ENCODE measurements at regions not wholly inside any gene's neighbourhood (a gene's known extent, or its start where the extent isn't known, plus 50 kb on each side); places are given as distances from the start of the nearest gene placed in this dataset.

DNA sequence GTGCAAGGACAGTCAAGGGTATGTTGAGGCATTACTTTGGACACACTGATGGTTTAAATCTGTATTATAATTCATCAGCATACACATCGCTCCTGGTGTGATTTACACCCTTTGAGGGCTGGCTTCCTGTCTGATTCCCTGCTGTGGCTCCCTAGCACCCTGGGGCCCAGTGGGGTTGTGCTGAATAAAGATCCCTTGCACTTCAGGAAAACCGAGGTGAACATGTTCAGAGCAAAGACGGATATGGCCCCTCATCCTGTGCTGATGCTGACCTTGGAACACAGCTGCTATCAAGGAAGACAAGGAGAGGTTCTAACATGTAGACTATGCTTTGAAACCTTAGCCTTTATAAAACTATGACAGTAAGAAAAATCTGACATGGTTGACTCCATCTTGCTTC lies 84.6 kb upstream of the UNC5B start:
- DNase-seq = no peak

DNA sequence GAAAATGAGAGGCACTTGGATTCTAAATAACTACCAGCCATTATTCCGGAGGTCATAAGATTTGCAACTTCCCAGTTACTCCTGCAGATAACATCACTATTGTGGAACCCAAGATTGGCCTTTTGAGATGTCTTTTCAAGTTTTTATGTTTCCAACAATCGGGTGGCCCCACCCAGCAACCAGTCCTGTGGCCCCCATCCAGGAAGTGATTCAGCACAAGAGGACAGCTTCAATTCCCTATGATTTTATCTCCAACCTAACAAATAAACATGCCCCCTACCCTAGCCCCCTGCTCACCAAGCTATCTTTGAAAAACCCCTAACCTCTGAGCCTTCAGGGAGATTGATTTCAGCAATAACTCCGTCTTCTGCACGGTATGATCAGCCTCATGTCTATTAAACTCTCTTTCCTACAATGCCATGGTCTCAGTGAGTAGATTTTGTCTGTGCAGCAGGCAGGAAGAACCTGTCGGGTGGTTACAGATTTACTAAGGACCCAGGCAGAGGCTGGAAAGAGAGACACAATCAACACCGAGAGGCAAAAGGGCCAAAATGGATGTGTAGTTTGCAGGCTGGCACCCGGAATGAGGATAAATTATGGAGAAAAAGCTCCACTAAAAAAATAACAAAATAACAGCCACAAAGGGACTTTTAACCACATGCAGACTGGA lies 83.9 kb upstream of the UNC5B start:
- DNase-seq = no peak

DNA sequence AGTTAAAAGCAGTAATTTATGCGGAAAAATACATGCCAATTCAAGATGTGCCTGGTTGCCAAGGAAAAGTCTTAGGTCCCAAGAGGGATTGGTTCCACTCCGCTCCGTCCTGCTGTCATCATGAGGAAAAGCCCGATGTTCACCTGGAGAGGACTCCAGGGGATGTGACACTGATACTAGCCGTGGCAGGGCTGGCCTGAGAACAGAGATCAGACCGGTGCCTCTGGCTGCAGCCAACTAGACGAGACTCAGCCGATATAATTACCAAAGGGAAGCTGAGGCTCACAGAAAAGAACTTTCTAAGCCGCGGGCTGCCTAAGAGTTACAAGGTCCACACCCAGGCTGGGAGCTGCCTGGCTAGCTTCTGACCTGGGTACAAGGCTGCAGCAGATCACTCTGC lies 81.3 kb upstream of the UNC5B start:
- no peak for DNase-seq

DNA sequence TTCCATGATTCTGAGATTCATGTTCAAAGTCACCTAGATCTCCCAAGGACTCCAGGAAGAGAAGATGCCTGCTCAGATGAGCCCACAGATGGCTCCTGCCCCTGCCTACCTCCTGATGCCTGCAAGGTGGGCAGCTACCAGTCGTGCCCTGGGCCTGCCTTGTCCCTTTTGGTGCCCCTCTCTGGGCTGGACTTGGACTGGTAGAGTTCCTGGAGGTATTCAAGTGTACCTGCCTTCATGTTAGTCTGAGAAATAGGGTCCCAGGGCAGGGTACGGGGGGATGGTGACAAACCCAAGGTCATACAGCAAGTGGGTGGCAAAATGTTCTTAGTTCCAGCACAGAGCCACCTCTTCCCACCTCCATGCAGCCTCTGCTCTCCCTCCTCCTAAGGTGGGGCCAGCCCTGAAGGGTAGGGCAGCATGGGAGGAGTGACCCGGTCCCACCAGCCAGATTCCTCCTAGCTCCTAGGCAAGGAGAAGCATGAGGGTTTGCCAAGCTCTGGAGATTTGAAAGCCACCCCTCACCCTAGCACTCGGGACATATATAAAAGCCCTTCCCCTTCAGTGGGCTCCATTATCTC lies 80.8 kb upstream of the UNC5B start:
- no peak for DNase-seq

DNA sequence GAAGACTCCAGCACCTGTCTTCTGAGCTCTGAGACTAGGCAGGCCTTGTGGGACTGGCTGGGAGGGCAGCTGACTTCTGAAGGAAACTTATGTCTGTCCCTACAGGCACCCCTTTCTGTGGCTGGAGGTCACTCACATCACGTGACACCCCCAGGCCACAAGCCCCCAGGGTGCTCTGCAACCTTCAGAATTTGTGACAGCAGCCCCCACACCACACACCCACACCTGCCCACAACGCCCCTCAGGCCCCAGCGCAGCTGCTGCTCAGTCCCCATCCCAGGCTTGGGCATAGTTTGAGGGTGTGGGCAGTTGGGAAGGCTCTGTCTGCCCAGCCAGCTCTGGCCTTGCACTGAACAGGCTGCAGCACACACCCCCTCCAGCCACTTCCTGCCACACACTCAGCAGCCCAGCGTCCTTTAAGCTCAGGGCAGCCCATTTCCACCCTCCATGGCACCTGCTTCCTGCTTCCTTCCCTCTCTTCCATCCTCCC lies 80.0 kb upstream of the UNC5B start:
- DNase-seq = no peak

DNA sequence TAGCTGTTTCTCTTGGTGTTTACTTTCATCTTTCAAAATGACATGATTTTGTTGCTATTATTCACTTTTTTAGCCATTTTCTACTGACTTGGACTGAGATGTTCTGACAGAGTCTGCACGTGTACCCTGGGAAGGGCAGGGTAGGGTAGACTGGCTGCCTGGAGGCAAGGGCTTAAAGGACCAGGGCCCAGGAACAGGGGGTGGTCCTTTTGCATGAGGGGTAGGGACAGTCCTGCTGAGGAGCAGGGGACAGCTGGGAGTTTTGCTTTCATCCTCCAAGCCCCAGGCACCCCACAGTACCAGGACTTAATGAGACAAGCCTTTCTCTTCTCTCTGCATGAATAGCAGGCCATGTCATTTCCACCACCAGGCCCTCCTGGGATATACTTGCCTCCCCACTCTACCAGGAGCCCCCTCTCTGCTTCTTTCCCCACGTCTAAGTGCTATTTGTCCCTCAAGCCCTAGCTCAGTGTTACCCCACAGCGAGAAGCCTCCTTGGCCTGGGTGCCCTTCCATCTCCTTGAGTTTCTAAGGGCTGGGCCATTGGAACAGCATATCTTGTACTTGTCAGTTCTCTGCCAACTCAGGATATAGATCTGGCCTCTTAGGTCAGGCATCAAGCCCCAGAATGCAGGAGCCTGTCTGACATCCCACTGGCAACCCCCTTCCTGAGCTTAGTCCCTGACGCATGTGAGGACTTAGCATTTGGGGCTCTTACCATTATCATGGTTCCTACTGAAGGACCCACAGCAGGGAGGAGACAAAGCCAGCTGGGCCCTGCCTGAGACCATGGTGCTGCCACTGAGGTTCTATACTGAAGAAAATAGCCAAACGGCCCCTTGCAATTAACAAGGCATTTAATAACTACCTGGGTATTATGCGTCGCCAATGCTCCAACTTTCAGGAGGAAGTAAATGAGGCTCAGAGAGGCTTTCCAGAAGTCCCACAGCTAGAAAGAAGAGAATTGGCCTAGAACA lies 78.4 kb upstream of the UNC5B start:
- no peak for DNase-seq

DNA sequence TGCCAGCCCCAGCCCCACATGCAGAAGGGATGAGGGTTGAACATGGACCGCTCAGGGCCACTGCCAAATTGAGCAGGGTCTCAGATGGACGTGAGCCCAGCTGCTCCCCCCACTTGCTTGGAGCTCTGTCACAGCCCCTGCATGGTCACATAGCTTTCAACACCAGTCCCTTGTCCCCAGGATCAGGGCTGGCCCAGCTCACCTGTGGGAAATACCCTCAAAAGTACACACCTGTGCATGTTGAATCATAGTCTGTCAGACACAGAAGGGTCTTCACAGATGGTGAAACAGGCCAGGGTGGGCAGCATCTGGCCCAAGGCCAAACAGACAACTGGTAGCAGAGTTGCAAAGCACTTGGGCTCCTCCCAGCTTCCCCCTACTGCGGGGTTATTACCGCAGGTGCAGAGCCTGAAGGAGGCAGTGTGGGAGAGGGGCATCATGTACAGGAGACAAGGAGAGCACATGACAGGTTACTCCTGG lies 77.6 kb upstream of the UNC5B start:
- no peak for DNase-seq

DNA sequence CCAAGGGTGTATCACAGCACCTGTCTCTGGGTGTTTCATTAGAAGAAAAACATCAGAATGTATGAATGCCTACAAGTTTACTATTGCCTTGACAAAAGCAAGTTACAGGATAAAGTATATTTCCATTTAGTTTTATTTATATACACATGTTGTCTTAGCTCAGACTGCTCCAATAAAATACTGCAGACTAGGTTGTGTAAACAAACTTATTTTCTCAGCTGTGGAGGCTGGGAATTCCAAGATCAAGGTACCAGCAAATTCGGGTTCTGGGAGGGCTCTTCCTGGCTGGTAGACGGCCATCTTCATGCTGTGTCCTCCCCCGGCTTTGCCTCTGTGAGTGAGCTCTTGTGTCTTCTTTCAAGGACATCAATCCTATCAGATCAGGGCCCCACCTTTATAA lies 77.1 kb upstream of the UNC5B start:
- DNase-seq = no peak

DNA sequence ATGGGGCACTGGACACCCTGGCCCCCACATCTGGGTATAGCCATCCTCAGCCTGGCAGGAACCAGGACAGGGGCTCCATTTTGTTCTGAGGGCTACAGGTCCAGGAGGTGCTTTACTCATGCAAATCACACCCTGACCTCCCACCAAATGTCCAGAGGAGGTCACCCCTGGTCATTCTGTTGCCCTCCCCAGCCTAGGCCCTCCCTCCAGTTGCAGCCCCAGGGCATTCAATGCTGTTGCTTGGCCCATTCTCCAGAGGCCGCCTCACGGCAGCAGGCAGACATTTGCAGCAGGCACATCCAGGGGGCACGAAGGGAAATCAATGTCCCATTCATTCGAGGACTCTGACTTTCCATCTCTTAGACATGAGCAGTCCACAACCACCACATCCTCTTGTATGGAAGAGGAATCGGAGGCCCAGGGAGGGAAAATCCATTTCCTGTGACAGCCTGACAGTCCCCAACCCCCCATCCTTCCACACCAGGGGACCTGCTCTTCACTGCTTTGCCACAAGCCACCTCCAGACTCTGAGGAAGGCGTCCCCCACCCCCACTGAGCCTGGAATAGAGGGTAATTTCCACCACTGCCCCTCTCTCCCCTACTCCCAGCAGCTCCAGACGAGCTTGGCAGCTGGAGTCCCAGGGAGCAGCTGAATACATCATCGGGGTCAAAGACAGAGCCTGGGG lies 76.2 kb upstream of the UNC5B start:
- DNase-seq = no peak

DNA sequence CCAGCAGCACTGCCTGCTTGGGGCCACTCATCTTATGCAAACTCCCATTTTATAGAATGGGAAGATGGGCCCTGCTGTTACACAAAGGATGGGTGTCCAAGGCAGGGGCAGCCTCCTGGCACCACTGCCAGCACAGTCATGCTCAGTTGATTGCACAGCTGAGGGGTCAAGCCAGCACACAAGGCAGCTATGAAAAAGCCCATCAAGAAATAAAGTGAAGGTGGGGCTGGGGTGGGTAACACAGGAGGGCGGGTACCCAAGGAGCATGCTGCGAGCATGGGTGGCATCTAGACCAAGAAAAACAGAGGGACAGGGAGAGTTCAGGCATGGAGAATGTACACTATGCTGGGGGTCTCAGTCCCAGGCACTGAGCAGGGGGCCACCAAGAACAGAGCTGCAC lies 74.7 kb upstream of the UNC5B start:
- no peak for DNase-seq

DNA sequence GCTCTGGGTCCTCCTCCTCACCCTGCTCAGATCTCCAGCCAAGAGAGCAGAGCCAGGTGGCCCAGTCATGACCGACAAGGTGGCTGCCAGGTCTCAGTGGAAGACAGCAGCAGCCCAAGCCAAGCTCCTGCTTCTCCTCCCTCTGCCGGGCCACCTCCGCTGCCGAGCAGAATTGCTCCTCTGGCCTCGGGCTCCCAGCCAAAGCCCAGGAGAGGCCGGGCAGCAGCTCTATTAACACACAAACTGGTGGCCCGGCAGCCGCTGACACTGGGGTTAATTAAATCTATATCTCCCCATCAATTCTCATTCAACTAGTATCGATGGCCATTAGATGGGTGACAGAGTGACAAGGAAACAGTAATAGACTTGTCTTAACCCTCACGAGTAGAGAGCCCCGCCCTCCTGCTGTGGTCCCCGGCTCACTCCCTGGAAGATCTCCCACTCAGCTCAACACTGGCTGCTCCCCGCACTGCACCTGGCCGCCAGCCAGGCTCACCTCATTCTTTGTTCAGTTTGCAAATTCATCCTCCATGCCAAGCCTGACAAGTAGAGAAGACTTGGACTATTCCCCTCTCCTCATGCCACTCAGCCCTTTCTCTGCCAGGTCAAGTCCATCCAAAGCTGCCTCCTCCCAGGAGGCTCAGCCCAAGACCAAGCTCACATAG lies 74.1 kb upstream of the UNC5B start:
- no peak for DNase-seq

DNA sequence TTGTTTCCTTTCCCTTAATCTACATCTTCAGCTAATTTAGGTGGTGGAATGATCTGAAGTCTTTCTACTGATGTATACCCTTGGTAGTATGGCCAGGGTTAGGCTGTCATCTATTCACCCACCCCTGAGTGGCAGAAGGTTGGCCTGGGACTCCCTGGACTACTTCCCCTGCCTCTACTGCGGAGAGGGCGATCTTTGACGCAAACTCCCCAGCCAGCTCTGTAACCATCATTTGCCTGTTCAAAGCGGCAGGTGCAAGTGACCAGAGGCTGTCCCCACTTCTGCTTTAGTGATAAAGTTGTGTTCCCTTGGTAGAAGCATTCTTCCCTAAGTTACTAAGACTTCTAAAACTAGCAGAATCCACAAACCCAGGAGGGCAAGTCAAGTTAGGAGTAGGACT lies 70.8 kb upstream of the UNC5B start:
- DNase-seq = no peak

DNA sequence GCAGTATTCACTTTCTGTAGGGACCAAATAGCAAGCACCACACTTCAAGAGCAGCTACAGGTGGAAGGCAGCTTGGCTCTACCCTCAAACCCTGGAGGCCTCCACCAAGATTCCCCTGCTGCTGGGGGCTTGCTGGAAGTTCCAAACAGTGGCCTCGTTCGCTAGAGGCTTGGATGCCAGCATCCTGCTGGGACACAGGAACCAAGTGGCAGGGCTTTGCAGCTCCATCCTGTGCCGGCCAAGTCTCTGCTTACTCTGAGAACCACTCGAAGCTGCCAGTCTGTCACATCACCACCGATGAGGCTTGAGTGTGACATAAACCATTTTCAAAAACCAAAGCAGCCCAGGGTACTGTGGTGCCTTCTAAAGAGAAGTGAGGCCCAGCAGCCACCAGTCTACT lies 69.2 kb upstream of the UNC5B start:
- no peak for DNase-seq

DNA sequence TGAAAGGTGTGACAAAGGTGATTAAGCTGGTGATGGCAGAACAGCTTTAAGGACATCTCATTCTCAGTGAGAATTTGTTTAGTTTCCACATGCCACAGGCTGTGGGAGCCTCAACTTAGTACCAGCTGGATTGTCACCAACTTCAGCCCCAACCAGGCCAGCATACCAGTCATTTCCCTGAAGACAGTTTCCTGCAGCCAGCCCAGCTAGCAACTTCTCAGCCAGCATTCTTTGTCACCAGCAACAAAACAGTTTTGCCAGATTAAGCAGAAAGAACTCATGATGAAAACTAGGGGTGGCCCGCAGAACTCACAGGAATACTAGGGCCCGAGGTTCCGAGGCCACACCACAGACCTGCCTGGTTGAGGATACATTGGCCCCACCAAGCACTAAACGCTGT lies 68.8 kb upstream of the UNC5B start:
- DNase-seq = no peak

DNA sequence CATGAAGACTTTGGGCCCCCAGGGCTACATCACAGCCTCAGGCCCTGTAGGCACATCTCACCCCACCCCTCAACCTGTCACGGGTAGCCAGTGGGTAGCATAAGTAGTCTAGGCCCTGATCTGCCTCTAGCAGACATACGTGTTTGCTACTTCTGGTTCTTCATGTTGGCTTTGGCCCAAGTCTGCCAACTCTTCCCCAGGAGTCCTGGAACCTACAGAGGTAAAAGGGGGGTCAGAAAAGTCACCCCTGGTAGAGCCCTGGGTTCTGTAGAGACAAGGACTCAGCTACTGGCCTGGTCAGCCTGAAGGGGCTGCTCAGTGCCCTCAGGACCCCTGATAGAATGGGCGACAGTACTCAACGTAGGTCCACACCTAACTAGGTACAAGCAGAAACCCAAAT lies 67.5 kb upstream of the UNC5B start:
- DNase-seq = no peak

DNA sequence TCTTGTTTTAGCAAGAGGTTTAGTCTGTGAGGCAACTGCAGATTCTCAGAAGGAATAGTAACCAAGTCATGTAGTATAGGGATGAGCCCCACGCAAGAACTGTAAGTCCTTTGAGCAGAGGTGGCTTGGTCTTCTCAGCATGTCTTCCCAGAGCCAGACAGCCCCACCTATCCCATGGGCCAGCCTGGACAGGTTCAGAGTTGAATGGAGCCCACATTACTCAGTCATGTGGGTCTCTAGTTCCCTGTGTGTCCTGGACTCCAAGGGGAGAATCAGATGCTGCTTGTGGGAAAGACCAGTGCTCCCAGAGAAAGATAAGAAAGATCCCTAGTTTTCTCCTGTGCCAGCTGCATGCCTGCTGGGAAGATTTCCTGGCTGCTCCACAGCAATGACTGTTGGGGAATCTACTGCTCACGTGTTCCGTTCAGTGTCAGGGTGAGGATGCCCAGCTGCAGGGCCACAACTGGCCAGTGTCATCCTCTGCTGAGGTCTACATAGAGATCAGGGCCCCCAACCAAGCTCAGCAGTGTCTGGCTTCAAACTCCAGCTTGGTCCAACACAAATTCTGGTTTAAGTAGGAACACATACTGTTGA lies 66.9 kb upstream of the UNC5B start:
- no peak for DNase-seq

DNA sequence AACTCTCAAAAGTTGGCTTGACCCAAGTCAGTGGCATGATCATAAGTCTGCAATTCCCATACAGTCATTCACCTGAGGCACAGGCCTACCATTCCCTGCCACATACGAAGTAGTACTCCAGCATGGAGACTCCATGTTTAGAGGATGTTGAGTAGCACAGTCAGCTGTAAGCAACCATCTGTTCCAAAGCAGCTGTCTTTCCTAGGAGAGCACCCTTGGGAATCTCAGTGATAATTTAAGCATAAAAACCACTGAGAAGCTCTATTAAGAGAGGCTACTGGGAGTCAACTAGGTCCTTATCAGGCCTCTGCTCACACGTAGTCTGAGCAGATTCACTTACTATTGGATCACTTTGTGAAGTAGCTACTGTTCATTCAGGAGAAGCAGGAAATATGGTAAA lies 61.6 kb upstream of the UNC5B start:
- DNase-seq = no peak

DNA sequence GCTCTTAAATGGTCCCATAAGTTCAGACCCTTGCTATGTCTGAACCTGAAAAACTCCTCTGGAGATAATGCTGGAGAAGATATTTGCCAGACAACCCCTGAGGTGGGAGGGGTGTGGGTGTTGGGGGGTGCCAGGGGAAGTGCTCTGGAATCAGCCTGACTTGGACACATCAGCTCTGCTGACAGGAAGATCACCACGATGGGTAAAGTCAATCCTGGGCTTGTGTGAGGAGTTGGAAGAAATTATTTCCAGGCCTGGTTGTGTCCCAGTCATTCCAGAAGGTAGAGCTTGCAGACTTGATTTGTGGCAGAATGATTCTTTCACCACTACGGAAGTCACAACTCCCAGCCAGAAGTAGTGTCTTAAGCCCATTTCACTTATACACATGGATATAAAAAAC lies 60.3 kb upstream of the UNC5B start:
- DNase-seq = no peak

DNA sequence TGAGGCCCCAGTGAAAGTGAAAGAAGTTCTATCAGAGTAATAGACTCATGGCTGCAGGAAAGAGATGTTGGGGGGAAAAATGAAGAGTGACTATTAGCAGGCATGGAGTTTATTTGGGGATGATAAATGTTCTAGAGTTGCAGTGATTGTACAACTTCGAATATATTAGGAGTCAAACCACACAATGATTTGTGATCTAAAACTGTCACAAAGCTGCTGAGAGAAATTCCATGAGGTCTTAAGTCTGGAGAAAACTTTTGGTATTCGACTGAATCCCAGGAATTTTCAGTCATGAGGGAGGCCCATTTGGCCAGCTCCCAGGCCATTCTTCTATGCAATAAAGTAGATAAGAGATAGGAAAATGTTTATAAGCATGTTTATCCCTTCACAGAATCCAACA lies 55.9 kb upstream of the UNC5B start:
- DNase-seq = no peak

DNA sequence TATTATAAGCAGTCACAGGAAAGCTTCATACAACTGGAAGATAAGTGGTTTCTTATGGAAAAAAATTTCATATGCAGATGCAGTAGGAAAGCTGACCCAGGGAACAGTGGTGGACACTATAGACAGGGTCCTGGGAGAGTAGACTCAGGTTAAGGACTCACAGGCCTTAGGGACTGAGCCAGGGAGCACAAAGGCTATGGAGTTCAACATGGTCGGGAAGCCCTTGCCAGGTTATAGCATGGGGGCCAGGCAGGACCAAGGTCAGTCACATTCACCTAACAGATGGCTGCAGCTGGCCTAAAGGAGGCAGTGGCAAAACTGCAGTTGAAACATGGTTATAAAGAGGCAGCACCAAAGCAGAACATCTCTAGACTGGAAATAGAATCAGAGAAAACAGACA lies 54.9 kb upstream of the UNC5B start:
- DNase-seq = no peak

DNA sequence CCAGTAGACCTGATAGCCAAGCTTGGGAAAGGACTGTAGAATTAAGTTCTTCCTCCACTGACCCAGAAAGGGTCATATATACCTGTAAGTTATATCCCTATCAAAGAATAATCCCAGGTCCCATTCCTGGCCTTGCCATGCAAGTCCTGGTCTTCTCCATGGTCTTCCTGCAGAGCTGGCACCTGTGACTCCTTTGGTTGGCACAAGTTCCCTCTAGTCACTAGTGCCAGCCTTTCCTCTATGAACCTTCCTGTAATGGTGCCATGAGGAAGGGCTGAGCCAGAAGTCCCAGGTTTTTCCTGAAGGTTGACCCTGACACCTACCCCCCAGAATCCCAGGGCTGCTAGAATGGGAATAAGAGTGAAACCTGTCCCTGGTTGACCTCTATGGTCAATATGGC lies 54.1 kb upstream of the UNC5B start:
- DNase-seq = no peak

DNA sequence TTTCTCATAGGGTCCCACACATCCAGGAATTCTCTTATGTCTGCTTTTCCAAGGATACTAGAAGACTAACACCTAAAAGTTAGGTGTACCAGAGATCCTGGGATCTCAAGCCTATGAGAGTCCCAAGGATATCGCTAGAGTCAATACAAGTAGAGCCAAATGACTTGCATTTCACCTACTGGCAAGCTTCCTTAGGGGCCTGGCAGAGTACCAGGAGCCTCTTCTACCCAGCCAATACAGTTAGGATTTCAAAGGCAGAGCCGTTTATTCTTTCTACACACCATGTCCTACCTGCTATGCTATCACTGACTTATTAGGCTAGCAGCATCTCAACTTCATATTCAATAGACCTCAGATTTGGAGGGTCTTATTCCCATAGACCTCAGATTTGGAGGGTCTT lies 53.5 kb upstream of the UNC5B start:
- no peak for DNase-seq
